GM18873 (cell line): ENCODE measurements at regions not wholly inside any gene's neighbourhood (a gene's known extent, or its start where the extent isn't known, plus 50 kb on each side); places are given as distances from the start of the nearest gene placed in this dataset.
A peak's percentile ranks its signal among the peaks of the same experiment; 100 is the strongest.
"Not testable (repeated sequence)": the region's sequence is repeated elsewhere in the genome, so short reads cannot be mapped to it uniquely, and the experiment has no call there.

ENCODE experiments used
- ATAC-seq: cut with Tn5 transposase; IDR thresholded peaks from one replicate; pipeline ENCODE4 v1.9.1; 2021; ENCODE audit warnings: mild to moderate bottlenecking, moderate library complexity, moderate number of reproducible peaks; ENCODE audit not compliant: unreplicated experiment, low FRiP score

DNA sequence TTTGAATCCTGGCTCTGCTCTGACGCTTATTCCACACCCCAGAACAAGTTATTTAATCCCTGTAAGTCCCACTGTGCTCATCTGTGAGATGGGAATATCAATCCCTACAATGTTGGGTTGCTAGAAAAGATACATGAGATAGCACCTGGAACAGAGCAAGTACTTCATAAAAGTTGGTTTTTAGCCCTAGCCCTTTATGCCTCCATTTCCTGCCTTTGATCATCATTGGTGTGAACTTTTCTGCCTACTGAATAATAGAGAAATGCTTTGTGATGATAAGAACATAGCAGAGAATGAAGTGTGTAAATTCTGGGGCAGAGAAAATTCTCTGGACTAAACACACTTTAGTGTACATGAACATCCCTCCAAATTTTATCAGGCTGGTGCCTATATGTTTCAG lies 90.3 kb upstream of the RANBP6 start:
- ATAC-seq: no peak

DNA sequence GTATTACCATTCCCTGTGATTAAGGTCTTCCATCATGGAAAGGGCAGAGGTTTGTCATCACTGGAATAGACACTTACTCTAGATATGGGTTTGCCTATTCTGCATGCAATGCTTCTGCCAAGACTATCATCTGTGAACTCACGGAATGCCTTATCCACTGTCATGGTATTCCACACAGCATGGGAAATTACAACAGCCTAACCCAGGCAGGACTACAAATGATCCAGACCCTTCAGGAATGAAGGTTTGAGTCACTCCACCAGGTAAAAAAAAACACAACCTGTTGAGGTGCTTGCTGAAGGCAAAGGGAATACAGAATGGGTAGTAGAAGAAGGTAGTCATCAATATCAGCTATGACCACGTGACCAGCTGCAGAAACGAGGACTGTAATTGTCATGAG lies 89.0 kb upstream of the RANBP6 start:
- ATAC-seq: not testable (repeated sequence)

DNA sequence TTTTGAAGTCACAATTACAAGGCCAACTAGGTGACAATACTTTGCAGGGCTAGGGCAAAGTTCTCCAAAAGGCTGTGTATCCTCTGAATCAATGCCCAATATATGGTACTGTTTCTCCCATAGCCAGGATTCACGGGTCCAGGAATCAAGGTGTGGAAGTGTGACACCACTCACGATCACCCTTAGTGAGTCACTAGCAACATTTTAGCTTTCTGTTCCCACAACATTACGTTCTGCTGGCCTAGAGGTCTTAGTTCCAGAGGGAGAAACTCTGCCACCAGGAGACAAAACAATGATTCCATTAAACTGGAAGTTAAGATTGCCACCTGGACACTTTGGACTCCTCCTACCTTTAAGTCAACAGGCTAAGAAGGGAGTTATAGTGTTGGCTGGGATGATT lies 88.5 kb upstream of the RANBP6 start:
- ATAC-seq: not testable (repeated sequence)

DNA sequence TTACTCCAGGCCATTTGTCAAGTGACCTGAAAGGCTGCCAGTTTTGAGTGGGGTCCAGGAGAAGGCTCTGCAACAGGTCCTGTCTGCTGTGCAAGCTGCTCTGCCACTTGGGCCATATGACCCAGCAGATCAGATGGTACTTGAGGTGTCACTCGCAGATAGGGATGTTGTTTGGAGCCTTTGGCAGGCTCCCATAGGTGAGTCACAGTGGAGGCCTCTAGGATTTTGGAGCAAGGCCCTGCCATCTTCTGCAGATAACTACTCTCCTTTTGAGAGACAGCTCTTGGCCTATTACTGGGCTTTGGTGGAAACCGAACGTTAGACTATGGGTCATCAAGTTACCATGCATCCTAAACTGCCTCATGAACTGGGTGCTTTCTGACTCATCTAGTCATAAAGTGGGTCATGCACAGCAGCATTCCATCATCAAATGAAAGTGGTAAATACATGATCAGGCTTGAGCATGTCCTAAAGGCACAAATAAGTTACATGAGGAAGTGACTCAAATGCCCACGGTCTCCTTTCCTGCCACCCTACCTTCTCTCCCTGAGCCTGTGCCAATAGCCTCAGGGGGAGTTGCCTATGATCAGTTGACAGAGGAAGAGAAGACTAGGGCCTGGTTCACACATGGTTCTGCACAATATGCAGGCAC lies 87.0 kb upstream of the RANBP6 start:
- ATAC-seq: not testable (repeated sequence)

DNA sequence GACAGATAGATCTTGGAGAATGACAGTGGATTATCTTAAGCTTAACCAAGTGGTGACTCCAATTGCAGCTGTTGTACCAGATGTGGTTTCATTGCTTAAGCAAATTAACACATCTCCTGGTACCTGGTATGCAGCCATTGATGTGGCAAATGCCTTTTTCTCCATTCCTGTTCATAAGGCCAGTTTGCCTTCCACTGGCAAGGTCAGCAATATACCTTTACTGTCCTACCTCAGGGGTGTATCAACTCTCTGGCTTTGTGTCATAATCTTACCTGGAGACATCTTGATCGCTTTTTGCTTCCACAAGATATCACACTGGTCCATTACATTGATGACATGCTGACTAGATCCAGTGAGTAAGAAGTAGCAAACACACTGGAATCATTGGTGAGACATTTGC lies 86.3 kb upstream of the RANBP6 start:
- not testable (repeated sequence) for ATAC-seq

DNA sequence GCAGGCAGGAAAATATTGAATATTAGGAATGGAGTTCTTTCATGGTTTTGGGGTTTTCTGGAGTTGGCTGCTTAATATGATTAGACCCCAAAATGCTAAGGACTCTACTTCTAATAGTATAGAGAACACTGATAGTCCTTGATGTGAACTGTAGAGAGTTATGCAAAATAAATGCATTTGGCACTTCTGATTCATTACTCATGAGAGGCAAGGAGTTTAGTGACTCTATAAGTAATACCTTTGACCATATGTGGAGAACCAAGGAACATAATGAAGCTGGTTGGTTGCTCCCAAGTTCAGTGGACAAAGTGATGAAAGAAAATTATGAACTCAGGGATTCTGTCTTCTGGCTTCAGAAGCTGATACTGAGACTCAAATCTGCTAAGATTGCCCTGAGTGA lies 83.9 kb upstream of the RANBP6 start:
- not testable (repeated sequence) for ATAC-seq

DNA sequence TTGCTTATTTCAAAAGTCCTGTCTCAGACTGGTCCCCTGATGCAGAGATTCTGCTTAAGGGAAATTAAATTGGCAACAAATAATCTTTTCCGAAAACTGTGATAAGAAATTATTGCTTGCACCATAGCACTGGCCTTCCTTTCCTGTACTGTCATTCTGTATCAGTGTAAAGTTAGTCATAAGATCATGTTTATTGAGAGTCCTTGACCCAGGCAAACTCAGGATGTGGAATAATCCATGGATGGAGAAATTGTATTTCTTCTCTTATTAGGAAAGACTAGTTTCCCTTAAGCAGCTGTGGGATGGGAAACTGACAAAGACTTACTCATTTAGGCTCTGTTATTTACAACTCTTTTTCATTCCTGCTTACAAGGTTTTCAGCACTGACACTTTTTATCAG lies 83.0 kb upstream of the RANBP6 start:
- ATAC-seq: no peak

DNA sequence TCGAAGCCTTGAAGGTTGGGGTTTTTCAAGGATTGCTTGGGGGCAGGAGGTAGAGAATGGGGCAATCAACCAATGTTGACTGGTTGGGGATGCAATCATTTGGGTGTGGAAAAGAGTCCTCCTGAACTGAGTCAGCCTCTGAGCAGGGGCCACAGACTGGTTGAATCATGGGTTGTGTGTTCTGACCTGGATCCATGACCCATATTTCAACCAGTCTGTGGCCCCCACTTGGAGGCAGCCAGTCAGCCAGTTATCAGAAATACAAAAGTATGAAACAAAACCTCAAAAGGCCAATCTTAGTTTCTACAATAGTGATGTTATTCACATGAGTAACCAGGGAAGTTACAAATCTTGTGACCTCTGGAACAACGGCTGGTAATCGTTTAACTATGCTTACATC lies 81.4 kb upstream of the RANBP6 start:
- no peak for ATAC-seq

DNA sequence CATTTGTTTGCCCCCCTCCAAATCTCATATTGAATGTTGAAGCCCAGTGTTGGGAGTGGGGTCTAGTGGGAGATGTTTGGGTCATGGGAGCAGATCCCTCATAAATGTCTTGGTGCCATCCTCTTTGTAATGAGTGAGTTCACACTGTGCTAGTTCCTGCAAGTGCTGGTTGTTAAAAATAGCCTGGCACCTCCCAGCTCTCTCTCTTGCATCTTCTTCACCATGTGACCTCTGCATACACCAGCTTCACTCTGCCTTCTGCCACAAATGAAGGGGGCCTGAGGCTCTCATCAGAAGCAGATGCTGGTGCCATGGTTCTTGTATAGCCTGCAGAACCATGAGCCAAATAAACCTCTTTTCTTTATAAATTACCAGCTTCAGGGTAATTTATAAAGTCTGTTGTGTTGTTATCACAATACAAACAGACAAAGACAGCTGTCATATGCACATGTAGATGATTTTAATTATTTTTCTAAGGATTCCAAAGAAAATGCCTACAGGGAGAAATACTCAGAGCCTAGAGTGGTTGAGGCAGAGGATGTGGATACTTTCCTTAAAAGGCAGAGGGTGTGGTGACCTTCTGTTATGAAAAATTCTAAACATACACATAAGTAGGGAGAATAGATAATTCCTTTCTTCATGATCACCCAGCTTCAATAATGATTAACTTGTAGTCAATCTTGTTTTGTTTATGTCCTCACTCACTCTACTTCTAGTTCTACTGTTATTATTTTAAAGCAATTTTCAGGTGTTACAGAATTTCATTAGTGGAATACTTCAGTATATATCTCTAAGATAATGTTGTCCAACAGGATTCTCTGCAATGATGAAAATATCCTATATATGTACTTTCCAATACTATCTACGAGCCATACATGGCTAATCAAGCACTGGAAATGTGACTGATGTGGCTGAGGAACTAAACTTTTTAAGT lies 75.1 kb upstream of the RANBP6 start:
- ATAC-seq: no peak

DNA sequence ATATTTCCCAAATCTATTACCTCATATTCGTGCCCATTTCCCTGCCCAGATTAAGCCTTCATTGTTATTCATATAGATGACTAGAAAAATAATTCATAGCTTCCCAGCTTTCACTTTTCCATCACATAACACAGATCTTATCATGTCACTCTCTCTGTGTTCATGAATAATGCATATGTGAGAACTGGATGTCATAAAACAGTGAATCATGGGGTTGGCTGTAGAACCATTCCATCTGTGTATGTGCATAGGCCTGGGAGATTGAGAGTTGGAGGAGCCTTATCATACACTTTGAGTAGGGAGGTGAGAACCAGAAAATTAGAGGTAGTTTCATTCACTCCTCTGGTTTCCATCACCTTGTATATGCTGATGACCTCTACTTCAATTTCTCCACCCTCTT lies 73.9 kb upstream of the RANBP6 start:
- no peak for ATAC-seq

DNA sequence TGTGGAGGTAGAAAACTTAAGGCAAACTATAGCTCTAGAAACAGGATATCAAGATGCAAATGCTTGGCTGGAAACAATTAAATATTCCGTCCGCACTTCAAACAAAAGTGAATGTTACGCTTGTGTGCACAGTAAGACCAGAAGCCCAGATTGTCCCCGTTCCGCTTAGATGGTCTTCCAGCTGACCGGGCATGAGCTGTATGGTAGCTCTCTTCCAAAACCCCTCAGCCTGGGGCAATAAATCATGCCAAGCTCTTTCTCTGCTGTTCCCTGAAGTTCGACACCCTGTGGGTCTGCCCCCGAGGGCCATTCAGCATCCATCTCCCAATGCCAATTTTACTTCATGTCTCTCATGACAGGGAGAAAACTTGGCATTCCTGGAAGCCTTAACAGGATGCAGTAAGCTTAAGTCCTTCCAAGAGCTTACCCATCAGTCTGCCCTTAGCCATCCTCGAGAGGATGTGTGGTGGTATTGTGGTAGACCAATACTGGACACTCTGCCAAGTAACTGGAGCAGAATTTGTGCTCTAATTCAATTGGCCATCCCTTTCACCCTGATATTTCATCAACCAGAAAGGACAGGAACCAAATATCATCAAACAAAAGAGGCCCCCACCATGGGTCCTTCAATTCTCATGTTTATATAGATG lies 70.7 kb upstream of the RANBP6 start:
- no peak for ATAC-seq

DNA sequence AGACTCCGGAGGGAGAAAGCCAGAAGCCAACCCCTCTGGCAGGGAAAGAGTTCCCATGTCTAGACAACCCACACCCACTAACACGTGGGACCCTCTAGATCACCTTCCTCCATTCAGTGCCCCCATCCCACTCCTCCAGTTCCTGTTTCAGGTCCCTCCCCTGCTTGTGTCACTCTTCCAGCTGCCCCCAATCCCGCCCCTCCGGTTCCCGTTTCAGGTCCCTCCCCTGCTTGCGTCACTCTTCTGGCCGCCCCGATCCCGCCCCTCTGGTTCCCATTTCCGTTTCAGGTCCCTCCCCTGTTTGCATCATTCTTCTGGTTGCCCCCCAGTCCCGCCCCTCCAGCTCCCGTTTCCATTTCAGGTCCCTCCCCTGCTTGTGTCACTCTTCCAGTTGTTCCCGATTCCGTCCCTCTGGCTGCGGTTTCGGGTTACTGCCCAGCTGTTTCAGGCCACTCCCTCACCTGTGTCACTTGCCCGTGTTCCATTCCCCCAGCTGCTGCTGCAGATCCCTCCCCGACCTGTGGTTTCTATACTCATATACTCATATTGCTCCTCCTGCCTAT lies 64.8 kb upstream of the RANBP6 start:
- ATAC-seq: no peak

DNA sequence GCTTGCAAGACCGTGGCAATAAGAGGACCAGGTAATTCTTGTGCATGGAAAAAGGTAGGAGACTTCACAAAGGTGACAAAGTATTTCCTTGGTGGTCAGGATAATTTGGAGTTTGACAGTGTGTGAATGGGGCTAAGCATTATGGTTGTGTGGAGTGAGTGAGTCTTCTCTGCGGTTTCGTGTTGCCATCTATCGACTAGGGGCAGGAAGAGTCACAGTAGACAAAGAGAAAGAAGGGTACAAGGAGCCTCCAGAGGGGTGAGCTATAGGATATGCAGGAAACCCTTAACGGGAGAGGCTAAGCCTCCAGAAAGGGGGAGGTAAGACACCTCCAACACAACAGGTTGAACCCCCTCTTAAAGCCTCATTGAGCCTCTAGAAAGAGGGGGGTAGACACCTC lies 64.0 kb upstream of the RANBP6 start:
- ATAC-seq: no peak

DNA sequence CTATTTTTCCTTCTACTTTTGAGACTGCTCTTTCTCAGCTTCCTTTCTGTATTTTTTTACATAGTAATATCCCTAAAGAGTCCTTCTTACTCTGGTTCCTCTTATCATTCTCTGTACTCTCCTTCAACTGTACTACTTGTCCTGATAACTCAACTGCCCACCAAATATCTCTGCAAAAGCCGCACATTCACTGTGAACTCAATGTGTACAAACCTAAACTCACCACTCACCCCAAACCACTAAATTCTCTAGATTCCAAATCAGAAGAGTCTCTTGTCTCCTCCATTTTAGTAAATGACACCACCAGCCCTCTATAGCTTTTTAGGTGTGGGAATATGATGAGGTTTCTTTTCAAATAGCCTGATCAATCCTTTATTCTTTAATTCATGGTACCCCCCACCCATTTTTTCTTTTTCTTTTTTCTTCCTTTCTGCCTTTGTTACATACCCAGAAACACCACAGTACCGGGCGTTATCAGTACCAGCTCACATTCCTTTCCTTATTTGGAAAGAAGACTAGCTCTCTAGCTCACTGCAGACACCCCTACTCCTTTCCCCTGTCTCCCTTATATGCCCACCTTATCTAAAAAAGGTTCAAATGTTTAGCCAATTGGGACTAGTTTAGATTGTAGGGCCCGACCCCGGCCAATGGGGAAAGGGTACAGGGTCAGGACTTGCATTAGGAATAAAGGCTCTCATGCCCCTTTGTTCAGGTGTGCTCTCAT lies 63.1 kb upstream of the RANBP6 start:
- no peak for ATAC-seq

DNA sequence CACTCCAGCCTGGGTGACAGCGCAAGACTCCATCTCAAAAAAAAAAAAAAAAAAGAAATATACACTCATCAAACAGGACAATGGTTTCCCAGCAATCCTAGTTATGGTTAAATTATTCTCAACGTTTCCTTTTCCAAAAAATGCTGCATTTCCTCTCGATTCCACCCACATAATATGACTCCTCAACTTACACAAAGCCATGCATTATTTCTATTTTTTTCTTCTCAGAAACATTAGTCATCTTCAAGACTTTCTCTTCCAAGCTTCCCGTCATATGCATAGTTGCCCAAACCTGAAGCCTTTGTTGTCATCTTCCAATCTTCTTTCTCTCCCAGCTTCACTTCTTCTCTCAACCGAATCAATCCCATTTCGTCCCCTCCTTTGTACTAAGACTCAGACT lies 61.4 kb upstream of the RANBP6 start:
- no peak for ATAC-seq

DNA sequence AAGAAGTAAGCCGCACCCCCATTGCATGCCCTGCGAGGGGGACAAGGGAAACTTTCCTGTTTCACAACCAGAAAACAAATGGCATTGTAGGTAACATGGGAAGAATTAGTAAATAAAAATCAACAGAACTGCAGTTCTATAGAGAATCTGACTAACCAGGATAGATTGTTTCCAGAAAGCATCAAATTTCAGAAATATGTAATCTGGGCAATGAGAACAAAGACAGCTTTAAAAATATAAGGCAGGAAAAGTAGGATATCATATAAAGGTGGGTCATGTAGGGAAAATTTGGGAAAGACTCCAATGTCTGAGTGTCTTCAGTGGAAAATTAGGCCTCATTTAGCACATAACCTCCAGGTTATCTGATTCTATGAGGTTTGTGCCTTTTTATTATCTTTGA lies 58.3 kb upstream of the RANBP6 start:
- ATAC-seq: no peak

DNA sequence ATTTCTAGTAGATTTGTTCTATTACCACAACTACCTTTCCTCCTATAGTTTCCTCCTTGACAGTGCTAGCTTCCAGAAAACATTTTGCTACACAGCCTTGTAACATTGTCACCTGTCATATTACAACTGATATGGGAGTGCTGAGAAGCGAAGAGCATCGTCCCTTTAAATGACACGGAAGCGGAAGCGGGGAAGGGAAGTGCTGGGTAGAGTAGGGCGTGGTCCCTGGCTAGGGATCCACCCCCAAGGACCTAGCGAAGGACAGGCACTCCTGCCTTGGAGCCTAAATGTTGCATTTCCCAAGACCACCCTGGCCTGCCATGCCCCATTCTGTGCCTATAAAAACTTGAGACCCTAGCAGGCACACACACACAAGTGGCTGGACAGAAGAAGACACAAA lies 57.4 kb upstream of the RANBP6 start:
- no peak for ATAC-seq

DNA sequence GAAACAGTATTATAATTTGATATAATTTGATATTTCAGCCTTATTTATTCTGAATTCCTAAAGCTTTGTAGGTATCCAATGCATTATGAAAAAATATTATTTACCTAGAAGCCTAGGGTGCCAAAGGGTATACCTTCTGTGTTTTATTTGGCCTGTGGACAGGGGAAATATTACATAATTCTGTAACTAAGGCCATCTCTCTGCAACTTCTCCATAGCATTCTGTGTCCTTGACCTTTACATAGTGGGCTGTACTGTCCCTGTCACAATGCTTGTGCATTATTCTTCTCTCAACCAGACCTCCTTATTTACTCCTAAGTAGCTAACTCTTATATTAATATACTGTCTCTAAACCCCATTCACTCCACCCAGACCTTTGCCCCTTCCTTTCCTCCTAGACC lies 57.0 kb upstream of the RANBP6 start:
- no peak for ATAC-seq

DNA sequence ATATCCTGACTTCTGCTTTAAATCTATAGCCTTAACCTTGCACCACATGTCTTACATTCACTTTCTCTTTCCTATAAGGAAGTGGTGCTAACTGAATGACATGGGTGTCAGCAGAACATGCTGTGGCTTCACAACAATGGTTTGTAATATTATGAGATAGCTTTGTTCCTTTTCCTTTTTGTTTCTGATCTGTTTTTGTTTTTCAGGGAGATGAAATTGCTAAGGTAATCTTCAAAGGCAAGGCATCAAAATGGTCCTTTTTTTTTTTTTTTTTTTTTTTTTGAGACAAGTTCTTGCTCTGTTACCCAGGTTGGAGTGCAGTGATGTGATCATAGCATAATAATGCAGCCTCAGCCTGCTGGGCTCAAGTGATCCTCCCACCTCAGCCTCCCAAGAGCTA lies 53.6 kb upstream of the RANBP6 start:
- ATAC-seq: peak; percentile 91

DNA sequence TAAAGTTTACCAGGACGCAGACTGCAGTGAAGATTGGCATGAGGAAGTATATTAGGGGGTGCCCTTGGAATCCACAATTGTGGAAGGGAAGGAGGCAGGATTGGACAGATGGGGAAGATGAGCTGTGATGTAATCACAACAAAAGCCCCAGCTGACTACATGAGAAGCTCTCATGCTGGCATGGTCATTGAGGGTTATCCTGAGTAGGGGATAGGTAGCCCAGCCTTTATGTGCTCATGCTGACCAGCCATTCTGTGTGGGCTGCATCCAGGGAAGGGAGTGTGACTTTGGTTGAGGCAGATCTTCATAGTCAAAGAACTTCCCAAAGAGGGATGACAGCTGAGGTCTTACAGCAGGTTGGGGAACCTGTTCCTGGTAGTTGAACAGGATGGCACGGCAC lies 52.0 kb upstream of the RANBP6 start:
- ATAC-seq: no peak
